HG02759 (cell line): ENCODE measurements at regions not wholly inside any gene's neighbourhood (a gene's known extent, or its start where the extent isn't known, plus 50 kb on each side); places are given as distances from the start of the nearest gene placed in this dataset.
A peak's percentile ranks its signal among the peaks of the same experiment; 100 is the strongest.

Experiments
- ATAC-seq: cut with Tn5 transposase; IDR thresholded peaks from one replicate; pipeline ENCODE4 v1.9.1; 2021; ENCODE audit warnings: mild to moderate bottlenecking, moderate library complexity; ENCODE audit not compliant: unreplicated experiment

- ATAC-seq = peak; percentile 46
Observed at GRCh38 chr1:10960411-10961299, 51.8 kb upstream of the TARDBP start.

GRCh38 chr1:10961300-10961833 lies 51.1 kb upstream of the TARDBP start:
- no peak for ATAC-seq

GRCh38 chr1:10962483-10962882 lies 50.0 kb upstream of the TARDBP start:
- ATAC-seq = no peak
